MM.1S (cell line): ENCODE measurements at regions not wholly inside any gene's neighbourhood (a gene's known extent, or its start where the extent isn't known, plus 50 kb on each side); places are given as distances from the start of the nearest gene placed in this dataset.

Experiments used
- DNase-seq: peaks from one replicate; pipeline ENCODE4 v3.0.0-alpha.2; 2015
- H2AFZ ChIP-seq: fragments of 300-600 bp; sonication (generic); 2 replicates; pipeline ENCODE4 v1.6.0; 2016; ENCODE audit warnings: antibody characterized with exemption, low read length
- H3F3A ChIP-seq: fragments of 300-600 bp; sonication (generic); 2 replicates; pipeline ENCODE4 v1.6.1; 2016; ENCODE audit warnings: mild to moderate bottlenecking, antibody characterized with exemption, low read length, moderate library complexity, mixed read lengths; ENCODE audit not compliant: insufficient read depth
- H3K27ac ChIP-seq: fragments of 300-600 bp; sonication (generic); 2 replicates; pipeline ENCODE4 v1.5.1; 2016; ENCODE audit warnings: mild to moderate bottlenecking, low read length
- H3K27me3 ChIP-seq: fragments of 300-600 bp; sonication (generic); replicated peaks from 2 replicates; pipeline ENCODE4 v1.6.0; 2016; ENCODE audit warnings: low read length; ENCODE audit not compliant: insufficient read depth
- H3K36me3 ChIP-seq: fragments of 300-600 bp; sonication (generic); replicated peaks from 2 replicates; pipeline ENCODE4 v1.6.1; 2016; ENCODE audit warnings: mild to moderate bottlenecking, low read length, mixed read lengths; ENCODE audit not compliant: insufficient read depth
- H3K4me1 ChIP-seq: fragments of 300-600 bp; sonication (generic); 2 replicates; pipeline ENCODE4 v1.6.1; 2016; ENCODE audit warnings: low read length, mixed read lengths
- H3K4me2 ChIP-seq: fragments of 300-600 bp; sonication (generic); 2 replicates; pipeline ENCODE4 v1.6.0; 2016; ENCODE audit warnings: low read depth, low read length
- H3K4me3 ChIP-seq: fragments of 300-600 bp; sonication (generic); 2 replicates; pipeline ENCODE4 v1.5.1; 2016; ENCODE audit warnings: low read length, mixed read lengths
- H3K79me2 ChIP-seq: fragments of 300-600 bp; sonication (generic); 2 replicates; pipeline ENCODE4 v1.6.1; 2016; ENCODE audit warnings: mixed run types, low read length, mixed read lengths
- H3K9ac ChIP-seq: fragments of 300-600 bp; sonication (generic); 2 replicates; pipeline ENCODE4 v1.6.1; 2016; ENCODE audit warnings: low read length, mixed read lengths
- H3K9me2 ChIP-seq: fragments of 300-600 bp; sonication (generic); replicated peaks from 2 replicates; pipeline ENCODE4 v1.6.1; 2016; ENCODE audit warnings: mild to moderate bottlenecking, low read length, mixed read lengths; ENCODE audit not compliant: insufficient read depth
- H3K9me3 ChIP-seq: fragments of 300-600 bp; sonication (generic); replicated peaks from 2 replicates; pipeline ENCODE4 v1.6.1; 2016; ENCODE audit warnings: mild to moderate bottlenecking, low read length, mixed read lengths; ENCODE audit not compliant: insufficient read depth
- H4K20me1 ChIP-seq: fragments of 300-600 bp; sonication (generic); 2 replicates; pipeline ENCODE4 v1.6.1; 2016; ENCODE audit warnings: mild to moderate bottlenecking, low read length, moderate library complexity, mixed read lengths; ENCODE audit not compliant: insufficient read depth
- CTCF ChIP-seq: fragments of 300-600 bp; sonication (generic); IDR thresholded peaks from 2 replicates; pipeline ENCODE4 v1.5.1; 2016; ENCODE audit warnings: antibody characterized with exemption, low read length, mixed read lengths
- EZH2 ChIP-seq: fragments of 300-600 bp; sonication (generic); optimal IDR thresholded peaks from 2 replicates; pipeline ENCODE3; 2017; ENCODE audit warnings: low read depth, mild to moderate bottlenecking, antibody characterized with exemption, low read length, mixed read lengths
- EZH2phosphoT487 ChIP-seq: fragments of 300-600 bp; sonication (generic); IDR thresholded peaks from 2 replicates; pipeline ENCODE4 v1.6.1; 2018; ENCODE audit warnings: antibody characterized with exemption, low read length

GRCh38 chr1:4596486-4596885 lies 57.9 kb upstream of the AJAP1 start:
- Histone ChIP-seq H3K4me1 (no peaks in the 10 kb centered on the region), H3K4me2 (no peak overlapping the region), H3K9me3 (no peaks in the 10 kb centered on the region), H3K27ac (no peak overlapping the region), H3K79me2 (no peaks in the 10 kb centered on the region), H3K4me3 (no peak overlapping the region), H3K36me3 (no peaks in the 10 kb centered on the region), H3K9me2 (no peaks in the 10 kb centered on the region), H4K20me1 (no peaks in the 10 kb centered on the region), H3K9ac (no peak overlapping the region), H2AFZ (no peak overlapping the region), H3F3A (no peaks in the 10 kb centered on the region), H3K27me3 (peaks cover 79% of the 10 kb centered on the region)
- TF ChIP-seq CTCF (no peak), EZH2 (no peak), EZH2phosphoT487 (no peak)
- DNase-seq = no peak

GRCh38 chr1:4597020-4597419 lies 57.4 kb upstream of the AJAP1 start:
- peaks cover 79% of the 10 kb centered on the region for H3K27me3 ChIP-seq
- H3K4me3 ChIP-seq = no peak overlapping the region
- TF ChIP-seq EZH2phosphoT487 = no peak
- no peak for TF ChIP-seq CTCF
- no peak for TF ChIP-seq EZH2
- H3K4me1 ChIP-seq = no peaks in the 10 kb centered on the region
- no peaks in the 10 kb centered on the region for H3K79me2 ChIP-seq
- no peak overlapping the region for H3K4me2 ChIP-seq
- H4K20me1 ChIP-seq = no peaks in the 10 kb centered on the region
- H3K9me3 ChIP-seq = no peaks in the 10 kb centered on the region
- H3K27ac ChIP-seq = no peak overlapping the region
- no peaks in the 10 kb centered on the region for H3F3A ChIP-seq
- H3K36me3 ChIP-seq = no peaks in the 10 kb centered on the region
- H2AFZ ChIP-seq = no peak overlapping the region
- H3K9ac ChIP-seq = no peak overlapping the region
- no peaks in the 10 kb centered on the region for H3K9me2 ChIP-seq
- no peak for DNase-seq

- Histone ChIP-seq H3K4me1 (no peaks in the 10 kb centered on the region), H3K27me3 (peaks cover 81% of the 10 kb centered on the region), H3K79me2 (no peaks in the 10 kb centered on the region), H3K4me2 (no peak overlapping the region), H2AFZ (no peak overlapping the region), H3K4me3 (no peak overlapping the region), H3F3A (no peaks in the 10 kb centered on the region), H3K36me3 (no peaks in the 10 kb centered on the region), H4K20me1 (no peaks in the 10 kb centered on the region), H3K9ac (no peak overlapping the region), H3K9me3 (no peaks in the 10 kb centered on the region), H3K9me2 (no peaks in the 10 kb centered on the region), H3K27ac (no peak overlapping the region)
- DNase-seq = no peak
- TF ChIP-seq CTCF (no peak), EZH2 (no peak), EZH2phosphoT487 (no peak)
Observed at GRCh38 chr1:4598561-4598960, 55.8 kb upstream of the AJAP1 start.
